NOMO-1 treated with dmso at 0.1 percent for 144 hours (cell line): ENCODE measurements at regions not wholly inside any gene's neighbourhood (a gene's known extent, or its start where the extent isn't known, plus 50 kb on each side); places are given as distances from the start of the nearest gene placed in this dataset.

Experiments
- DNase-seq: peaks from one replicate; lab custom pipeline; 2025; ENCODE audit not compliant: unreplicated experiment; lab: John Stamatoyannopoulos, UW

DNA sequence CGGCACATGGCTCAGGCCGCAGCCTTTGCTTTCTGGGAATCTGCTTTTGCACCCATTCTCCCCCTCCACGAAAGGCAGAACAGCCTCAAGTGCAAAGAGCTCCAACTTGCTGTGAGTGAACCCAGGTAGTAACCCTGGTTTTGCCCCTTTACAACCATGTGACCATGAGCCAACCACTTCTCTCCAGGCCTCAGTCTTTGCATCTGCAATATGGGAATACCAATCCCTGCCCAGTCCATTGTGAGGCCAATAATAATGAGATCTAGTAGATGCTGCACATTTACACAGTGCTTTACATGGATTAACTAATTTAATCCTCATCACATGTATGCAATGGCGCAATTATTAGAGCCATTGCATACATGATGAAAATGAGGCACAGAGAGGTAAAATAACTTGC, 108.9 kb upstream of the MYL2 start:
- no peak for DNase-seq

DNA sequence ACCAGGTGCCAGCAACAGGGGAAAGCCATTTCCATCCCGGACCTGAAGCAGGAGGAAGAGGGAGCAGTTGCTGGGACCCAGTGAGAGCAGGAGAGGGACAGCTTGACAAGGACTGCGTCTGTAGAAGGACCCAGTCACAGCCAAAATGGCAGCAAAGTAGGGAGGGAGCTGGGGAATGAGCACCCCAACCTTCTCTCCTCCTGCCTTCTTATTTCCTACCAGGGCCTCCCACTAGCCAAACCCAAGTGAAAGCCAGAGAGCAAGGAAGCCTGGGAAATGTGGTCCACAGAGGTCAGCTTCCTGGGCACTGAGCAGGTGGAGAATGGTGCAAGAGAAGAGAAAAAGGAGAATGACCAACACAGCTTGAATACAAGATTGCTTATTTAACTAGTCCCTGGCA, 108.5 kb upstream of the MYL2 start:
- no peak for DNase-seq

DNA sequence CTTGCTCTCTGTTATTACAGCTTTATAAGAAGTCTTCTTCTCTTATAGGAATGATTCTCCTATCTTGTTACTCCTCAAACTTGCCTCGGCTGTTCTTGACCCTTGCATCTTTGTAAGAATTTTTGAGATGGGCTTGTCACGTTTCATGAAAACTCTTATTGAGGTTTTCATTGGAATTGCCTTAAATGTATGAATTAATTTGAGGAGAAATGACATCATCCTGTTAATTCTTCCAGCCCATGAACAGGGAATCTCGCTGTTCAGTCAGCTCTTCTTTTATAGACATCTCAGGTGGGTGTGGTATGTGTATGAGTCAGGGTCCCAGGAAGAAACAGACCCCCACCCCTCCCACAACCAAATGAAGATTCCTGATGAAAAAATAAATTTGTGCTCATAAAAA, 107.1 kb upstream of the MYL2 start:
- DNase-seq, result no peak

DNA sequence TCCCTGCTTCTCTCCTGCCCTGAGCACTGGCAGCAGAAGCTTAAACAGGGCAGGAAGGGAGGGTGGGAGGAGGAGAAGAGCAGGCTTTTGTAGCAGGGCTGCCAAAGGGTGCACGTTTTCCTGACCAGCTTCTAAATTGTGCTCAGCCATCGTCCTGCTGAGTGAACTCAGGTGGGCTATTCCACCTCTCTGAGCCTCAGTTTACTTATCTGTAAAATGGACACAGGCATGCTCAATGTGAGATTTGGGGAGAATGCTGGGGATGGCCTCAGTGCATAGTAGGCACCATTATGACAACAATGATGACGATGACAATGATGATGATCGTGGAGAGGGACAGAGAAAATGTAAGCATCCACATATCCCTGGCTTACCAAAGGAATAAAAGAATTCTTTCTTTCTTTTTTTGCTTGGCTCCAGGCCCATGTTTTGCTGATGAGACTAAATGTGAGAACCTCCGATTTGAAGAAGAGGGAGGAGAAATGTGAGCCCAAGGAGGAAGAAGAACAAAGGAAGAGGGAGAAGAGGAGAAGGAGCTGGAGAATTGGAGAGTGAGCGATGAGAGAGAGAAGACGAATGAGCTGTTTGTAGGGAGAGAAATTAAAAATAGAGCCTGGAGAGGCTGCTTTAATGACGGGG, 105.5 kb upstream of the MYL2 start:
- no peak for DNase-seq

DNA sequence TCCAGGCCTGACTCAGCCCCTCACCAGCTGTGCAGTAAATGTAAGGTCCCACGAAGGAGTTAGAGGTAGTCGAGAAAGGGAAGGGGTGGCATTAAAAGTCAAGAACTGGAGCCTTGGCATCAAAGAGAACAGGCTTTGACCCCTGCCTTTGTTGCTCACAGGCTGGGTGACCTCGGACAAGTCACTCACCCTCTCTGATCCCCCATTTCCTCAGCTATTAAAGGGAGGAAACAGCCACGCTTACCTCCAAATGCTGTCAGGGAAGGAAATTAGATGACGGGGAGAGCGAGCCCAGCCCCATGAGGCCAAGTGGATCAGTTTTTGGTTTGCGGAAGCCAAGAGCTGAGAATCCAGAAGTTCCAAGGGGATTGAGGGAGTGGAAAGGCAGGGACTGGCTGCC, 104.9 kb upstream of the MYL2 start:
- no peak for DNase-seq

DNA sequence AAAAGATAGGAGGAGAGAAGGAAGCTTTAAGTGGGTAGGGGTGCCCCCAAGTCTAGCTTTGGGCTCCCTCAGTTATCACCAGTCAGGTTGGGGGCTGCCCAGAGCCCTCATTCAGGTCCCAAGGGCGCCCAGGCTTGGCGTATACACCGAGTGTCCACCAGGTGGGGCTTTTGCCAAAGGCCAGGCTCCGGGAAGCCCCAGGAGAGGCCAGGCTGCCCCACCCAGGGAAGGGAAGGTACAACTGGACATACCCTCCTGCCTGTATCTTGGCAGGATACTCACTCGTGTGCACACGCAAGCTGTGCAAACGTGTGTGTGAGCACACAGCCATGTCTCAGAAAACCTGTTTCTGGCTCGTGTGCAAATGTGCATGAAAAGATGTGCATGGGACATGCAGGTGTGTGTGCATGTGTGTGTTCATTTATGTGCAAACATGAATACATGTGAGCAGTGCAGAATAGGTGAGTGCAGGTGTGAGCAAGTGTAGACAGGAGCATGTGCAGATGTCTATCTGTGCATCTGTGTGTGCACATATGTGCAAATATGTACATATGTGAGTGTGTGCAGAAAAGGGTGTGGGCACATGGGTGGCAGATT, 103.9 kb upstream of the MYL2 start:
- no peak for DNase-seq

DNA sequence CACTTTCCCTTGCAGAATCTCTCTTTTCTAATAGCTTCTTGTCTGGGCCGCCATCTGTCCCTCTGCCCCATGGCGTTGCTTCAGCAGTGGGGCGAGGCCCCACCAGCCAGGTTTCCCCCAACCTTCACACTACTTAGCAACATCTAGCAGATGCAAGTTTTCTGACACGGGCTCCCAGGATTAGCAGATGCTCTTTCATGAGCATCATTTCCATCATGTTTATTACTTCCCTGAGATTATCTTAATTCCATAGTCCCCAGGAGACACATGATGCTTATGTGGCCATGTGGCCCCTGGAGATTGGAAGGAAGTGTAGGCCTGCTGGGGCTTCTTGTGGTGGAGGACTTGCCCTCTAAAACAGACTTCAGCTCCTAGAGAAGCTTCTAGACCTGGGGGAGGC, 102.0 kb upstream of the MYL2 start:
- no peak for DNase-seq

DNA sequence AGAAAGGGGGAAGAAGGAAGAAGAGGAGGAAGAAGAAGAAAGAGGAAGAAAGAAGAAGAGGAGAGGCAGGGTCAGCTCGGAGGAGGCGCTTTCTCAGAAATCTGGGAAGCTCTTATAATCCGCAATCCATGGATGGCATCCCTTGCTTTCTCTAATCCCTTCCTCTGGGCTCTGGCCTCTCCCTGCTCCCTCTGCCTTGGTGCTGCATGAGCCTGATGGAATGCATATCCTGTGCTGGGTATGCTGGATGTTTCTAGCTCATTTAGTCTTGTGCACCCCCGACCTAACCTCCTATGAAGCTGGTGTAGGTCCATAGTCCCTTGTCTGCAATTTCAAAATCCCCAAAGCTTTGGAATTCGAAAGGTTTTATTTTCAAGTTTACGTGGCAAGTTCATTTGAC, 94.2 kb upstream of the MYL2 start:
- no peak for DNase-seq

DNA sequence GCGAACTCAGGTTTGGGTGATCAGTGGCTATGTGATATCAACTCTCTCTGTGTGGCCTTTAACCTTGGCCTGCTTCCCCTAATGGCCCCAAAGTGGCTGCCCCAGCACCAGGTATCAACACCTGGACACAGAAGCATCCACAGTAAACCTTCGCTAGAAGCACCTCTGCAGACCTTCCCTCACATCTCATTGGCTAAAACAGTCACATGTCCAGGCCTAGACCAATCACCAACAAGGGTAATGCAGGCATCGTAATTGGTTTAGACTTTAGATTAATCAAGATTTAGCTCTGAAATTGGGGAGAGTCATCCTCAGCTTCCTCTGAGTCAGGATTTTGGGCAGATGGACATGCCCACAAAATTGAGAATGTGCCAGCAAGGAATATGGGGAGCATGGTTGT, 92.5 kb upstream of the MYL2 start:
- DNase-seq, result no peak

DNA sequence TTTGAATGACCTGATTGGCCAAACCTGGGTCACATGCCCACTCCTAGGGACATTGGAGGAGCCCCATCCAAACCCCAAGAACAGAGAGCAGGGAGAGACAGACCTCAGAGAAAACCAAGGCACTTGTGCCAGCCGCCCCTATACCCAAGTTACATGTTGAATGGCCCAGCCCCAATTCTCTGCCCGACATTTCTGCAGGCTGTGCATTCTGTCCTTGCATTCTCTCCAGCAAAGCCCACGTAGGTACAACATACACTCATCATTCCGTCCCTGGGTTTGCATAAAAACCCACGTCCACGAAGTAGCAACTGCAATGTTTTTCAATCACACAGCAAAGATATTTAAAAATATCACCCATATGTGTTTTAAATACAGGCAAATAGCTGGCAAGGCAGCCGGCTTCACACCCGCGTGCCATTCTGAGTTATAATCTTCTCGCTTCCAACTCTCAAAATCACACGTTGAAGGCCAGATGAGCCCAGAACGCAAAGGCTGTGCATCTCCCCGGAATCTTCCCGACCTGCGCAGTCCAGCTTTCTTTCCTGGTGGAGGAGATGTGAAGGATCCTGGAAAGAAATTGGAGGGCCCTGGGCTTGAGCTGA, 91.7 kb upstream of the MYL2 start:
- DNase-seq, result no peak

DNA sequence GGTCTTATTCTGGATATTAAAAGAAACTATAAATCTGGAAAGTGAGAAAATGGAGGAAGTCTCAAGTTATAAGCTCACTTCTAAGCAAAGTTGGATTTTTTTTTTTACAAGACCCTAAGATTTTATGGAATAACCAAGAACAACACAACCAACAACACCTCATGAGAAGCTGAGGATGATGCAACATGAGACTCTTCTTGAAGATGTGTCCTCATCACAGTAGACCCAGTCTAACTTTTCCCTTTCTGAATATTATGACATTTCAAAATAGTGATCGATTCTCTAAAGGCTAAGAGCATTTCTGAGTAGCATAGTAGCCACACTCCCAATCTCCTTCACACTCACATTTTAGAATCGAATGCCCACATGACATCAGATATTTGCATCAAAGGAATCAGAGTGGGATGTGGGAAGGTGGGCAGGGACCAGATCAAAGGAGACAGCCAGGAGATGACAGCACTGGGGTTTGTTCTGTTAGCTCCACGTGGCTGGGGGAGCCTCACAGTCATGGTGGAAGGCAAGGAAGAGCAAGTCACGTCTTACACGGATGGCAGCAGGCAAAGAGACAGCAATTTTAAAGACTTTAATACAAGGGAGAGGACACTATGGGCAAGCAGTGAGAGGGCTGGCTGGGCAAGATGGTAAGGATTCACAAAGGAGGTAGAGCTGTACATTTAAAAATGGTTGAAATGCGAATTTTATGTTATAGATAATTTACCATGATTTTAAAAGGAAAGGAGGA, 90.7 kb upstream of the MYL2 start:
- no peak for DNase-seq

DNA sequence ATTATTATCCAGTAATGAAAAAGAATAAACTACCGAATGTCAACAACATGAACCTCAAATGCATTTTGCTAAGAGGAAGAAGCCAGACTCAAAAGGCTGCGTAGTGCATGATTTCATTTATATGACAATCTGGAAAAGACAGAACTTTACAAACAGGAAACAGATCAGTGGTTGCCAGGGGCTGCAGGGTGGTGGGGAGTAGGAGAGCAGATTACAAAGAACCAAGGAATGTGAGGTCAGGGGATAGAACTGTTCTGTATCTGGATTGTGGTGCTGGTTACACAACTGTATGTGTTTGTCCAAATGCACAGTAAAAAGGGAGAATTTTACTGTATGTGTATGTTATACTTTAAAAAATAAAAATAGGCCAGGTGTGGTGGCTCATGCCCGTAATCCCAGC, 89.7 kb upstream of the MYL2 start:
- no peak for DNase-seq

DNA sequence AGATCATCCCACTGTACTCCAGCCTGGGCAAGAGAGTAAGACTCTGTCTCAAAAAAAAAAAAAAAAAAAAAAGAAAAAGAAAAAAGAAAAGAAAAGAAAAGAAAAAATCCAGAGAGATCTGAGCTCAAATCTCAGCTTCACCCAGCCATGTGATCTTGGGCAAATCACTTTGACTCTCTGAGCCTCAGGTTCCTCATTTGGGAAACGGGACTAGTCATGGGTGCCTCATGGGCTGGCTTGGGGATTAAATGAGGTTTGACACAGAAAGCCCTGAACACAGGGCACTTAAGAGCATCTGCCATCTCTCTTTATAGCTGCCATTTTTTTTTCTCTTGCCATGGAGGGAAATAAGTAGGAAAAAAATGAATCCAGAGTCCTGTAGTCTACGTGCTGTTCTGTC, 86.2 kb upstream of the MYL2 start:
- DNase-seq, result no peak

DNA sequence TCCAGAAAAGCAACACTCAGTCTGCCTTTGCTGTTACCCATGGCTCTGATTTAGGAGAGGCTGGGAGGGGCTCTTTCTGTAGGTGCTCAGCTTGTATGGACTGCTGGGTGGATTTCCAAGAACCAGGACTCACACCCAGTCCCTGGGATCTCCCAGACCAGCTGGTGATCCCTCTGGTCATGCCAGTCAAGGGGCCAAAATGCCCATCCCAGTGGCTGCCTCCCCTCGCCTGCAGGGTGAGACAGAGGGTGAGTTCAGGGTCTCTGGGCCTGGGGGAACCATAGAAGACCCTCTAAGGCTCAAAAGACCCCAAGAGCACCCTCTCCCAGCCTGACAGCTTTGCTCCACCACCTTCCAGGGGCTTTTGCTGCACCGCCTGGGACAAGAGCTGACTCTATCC, 78.6 kb upstream of the MYL2 start:
- DNase-seq, result no peak

DNA sequence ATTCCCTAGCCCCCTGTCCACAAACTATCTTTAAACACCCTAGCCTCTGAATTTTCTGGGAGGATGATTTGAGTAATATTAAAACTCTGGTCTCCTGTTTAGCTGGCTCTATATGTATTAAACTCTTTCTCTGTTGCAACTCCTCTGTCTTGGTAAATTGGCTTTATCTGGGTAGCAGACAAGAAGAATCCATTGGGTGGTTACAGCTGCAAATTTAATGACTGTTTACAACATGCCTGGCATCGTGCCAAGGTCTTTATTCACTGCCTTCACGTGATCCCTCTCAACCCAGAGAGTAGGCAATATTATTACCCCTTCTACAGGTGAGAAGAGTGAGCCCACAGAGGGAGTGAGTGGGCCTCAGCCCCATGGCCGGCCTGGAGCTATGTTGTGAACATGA, 77.8 kb upstream of the MYL2 start:
- no peak for DNase-seq

DNA sequence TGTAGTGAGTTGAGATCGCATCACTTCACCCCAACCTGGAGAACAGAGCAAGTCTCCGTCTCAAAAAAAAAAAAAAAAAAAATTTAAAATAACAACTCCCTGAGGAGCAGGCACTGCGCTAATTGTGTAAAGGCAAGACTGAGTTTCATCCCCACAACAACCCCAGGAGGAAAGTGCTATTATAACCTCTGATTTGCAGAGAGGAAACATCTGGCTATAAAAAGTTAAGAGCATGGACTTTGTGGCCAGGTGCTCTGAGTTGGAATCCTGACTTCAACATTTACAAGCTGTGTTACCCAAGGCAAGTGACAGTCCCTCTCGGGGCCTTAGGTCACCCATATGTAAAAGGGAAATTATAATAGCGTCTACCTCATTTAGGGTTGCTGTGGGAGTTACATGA, 76.0 kb upstream of the MYL2 start:
- no peak for DNase-seq

DNA sequence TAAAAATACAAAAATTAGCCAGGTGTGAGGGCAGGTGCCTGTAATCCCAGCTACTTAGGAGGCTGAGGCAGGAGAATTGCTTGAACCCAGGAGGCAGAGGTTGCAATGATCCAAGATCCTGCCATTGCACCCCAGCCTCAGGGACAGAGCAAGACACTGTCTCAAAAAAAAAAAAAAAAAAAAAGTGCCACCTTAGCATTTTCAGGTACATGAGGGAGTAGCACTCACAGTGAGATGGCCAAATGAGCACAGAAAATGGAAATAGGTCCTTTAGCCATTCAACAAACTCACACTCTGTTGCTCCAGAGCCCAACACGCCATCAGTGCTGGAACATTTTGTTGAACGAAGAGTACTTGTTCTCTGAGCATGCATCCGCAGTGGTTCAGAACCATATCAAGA, 75.2 kb upstream of the MYL2 start:
- no peak for DNase-seq

DNA sequence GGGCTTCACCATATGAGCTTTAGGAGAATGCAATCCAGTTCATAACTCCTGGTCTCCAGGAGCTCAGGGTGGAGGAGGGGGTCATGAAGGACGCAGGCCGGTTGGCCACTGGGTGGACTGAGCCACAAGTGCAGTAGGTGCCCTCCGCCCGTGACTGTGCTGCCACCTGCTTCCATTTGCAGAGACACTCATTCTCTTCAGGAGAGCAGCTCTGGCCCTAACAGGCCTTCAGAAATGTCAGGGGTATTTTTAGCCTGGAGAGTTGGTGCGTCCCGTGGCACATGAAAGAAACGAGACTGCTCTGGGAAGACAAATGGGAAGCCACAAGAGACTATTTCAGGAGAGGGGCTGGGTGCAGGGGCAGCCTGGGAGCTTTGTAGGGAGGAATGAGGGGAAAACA, 74.6 kb upstream of the MYL2 start:
- DNase-seq, result no peak

DNA sequence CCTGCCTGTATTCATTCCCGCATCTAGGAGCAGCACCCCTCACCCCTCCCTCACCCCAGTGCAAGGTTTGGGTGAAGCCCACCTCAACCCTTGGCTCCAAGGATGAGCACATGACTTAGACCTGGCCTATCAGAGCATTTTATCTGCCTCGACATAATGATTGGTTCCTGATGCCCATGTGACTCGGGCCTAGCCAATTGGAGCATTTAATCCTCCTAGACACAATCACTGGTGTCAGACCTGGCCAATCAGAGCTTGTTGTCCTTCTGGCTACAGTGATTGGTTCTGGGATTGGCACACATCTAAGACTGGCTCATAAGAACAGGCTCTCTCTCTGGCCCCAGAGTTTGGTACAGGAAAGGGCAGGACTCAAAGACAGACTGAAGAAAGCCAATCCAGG, 73.1 kb upstream of the MYL2 start:
- no peak for DNase-seq

DNA sequence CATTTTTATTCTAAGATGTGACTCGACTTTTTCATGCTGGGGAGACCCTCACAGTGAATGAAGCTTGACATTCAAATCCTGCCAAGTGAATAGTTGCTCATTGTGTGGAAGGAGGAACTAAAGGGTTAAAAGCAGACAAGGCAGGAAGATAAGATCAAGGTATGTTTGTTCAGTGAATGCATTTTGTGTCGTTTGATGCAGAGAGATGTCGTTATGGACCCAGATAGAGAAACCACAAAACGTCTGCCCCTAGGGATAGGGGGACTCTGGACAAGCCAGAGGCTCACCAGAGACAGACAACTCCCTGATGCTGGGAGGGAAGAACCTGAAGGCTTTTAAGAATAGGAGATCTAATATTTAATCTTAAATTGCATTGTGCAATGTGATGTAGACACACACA, 72.5 kb upstream of the MYL2 start:
- DNase-seq, result no peak

DNA sequence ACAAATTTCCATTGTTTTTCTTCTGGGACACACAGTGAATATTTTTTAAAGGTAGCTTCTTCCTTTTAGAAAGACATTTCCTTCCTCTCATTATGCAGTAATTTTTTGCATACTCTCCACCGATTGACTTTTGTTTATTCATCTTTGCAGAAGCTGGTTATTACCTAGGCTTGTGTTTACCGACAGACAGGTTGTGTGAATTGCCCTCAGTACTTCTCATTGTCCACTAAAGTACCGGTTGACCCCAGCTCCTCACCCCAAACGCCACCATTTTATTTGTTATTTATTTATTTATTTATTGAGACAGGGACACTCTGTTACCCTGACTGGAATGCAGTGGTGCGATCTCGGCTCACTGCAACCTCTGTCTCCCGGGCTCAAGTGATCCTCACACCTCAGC, 63.4 kb upstream of the MYL2 start:
- no peak for DNase-seq

DNA sequence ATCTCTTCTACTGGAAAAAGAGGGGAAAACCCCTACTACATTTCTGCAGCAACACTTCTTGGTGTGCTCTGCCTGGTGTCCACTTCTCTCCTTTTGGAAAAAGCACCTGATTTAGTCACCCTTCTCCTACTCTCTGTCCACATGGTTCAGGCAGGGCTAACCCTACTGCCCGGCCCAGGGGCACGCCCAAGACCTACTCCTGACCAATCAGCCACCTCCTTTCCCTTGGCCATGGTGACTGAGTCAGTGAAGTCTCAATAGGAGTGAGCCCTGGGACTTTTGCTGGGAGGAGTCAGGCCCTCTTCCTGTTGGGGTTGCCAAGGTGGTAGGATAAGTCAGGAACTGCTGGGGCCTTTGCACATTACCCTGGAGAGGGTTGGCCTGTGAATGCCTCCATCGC, 52.5 kb upstream of the MYL2 start:
- no peak for DNase-seq
